Upper lobe of right lung (tissue), 1 donor: ENCODE measurements at regions not wholly inside any gene's neighbourhood (a gene's known extent, or its start where the extent isn't known, plus 50 kb on each side); places are given as distances from the start of the nearest gene placed in this dataset.

Experiments
- ATAC-seq: fragments of 200-7000 bp; cut with Tn5 transposase; one replicate; pipeline ENCODE4 v1.9.1; 2020; ENCODE audit warnings: mild to moderate bottlenecking, moderate library complexity
- DNase-seq: peaks from one replicate; pipeline ENCODE4 v3.0.0-alpha.2; 2020
- H3K27ac ChIP-seq: fragments of 200-600 bp; one replicate; pipeline ENCODE4 v1.8.0; 2022
- H3K27me3 ChIP-seq: fragments of 200-600 bp; one replicate; pipeline ENCODE4 v1.8.0; 2022; ENCODE audit warnings: mild to moderate bottlenecking
- H3K36me3 ChIP-seq: fragments of 200-600 bp; one replicate; pipeline ENCODE4 v1.8.0; 2022
- H3K4me1 ChIP-seq: fragments of 200-600 bp; one replicate; pipeline ENCODE4 v1.8.0; 2022
- H3K4me3 ChIP-seq: fragments of 200-600 bp; one replicate; pipeline ENCODE4 v1.8.0; 2022; ENCODE audit warnings: mild to moderate bottlenecking
- H3K9me3 ChIP-seq: fragments of 200-600 bp; one replicate; pipeline ENCODE4 v1.8.0; 2022
- intact Hi-C: fragments of 100-400 bp; cut with DNase I; formaldehyde crosslinking; loops from one replicate; pipeline ENCODE4 v1.11.0; 2022
- TF ChIP-seq, protein P1 (sequence below): fragments of 200-600 bp; IDR thresholded peaks from one replicate; pipeline ENCODE4 v1.8.0; 2022; ENCODE audit warnings: antibody characterized with exemption
- donor health status: DM: no; HTN: yes; CAD: no; lungs with severe emphysema.

DNA sequence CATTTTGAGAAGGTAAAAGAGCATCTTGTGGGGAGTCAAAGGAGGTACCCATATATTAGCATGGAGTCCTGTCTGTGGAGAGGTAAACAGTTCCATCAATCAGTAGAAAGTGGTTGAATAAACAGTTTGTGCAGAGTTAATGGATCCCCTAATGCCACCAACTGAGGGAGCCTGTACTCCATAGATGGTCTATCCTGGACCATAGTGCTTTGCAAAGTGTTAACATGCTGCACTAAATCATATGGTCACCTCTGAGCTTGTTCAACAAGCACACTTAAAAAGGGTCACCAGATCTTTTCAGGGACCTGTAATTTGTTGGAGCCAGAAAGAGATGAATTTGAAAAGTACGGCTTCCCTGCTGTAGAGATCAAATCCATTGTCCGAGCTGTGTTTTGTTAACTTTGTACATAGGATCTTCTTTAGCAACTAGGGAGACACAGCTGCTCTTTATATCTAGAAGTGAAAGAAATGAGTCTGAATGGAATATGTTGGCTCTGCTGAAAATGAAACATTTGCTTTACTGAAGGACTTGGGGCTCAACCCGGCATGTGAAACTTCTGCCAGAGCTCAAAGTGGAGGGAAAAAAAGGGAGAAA is 366.4 kb downstream of the ETNK1 start:
- intact Hi-C loops, result no loop called here
- no peak overlapping the region for H3K27ac ChIP-seq
- ATAC-seq (no peak), DNase-seq (no peak)
- H3K4me3 ChIP-seq, result no peak overlapping the region
- TF ChIP-seq, protein P1, sequence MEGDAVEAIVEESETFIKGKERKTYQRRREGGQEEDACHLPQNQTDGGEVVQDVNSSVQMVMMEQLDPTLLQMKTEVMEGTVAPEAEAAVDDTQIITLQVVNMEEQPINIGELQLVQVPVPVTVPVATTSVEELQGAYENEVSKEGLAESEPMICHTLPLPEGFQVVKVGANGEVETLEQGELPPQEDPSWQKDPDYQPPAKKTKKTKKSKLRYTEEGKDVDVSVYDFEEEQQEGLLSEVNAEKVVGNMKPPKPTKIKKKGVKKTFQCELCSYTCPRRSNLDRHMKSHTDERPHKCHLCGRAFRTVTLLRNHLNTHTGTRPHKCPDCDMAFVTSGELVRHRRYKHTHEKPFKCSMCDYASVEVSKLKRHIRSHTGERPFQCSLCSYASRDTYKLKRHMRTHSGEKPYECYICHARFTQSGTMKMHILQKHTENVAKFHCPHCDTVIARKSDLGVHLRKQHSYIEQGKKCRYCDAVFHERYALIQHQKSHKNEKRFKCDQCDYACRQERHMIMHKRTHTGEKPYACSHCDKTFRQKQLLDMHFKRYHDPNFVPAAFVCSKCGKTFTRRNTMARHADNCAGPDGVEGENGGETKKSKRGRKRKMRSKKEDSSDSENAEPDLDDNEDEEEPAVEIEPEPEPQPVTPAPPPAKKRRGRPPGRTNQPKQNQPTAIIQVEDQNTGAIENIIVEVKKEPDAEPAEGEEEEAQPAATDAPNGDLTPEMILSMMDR, result no peak
- H3K9me3 ChIP-seq, result no peaks in the 10 kb centered on the region
- no peaks in the 10 kb centered on the region for H3K36me3 ChIP-seq
- no peaks in the 10 kb centered on the region for H3K27me3 ChIP-seq
- no peaks in the 10 kb centered on the region for H3K4me1 ChIP-seq

DNA sequence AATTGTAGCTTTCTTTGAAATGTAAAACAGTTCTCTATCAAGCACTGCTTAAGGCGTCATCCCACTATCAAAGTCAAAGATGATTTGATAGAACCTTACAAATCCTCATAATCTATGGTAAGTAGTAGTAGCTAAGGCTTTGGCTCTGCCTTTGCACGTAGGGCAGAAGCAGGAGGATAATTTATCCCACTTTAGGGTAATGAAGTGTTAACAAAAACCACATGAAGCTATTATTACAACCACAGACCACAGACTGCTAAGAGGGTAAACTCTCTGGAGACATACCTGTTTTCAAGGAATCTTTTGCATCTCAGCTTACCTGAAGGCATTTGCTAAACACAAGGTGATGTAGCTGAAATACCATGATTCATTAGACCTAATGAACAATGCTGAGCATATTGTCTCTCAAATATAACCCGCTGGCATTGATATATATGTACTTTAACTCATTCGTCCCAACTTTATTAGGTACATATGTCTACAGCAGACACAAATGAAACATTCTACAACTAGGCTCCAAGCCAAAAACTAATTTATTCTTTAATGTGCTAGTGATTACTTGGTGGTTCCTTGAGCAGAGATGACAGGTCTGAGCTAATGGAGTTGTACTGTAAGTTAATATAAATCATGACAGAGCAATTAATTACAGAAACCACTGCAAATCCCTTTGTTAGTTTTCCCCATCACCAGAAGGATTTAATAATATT is 368.8 kb downstream of the ETNK1 start:
- H3K36me3 ChIP-seq, result no peaks in the 10 kb centered on the region
- H3K27ac ChIP-seq, result no peak overlapping the region
- no peaks in the 10 kb centered on the region for H3K9me3 ChIP-seq
- no peaks in the 10 kb centered on the region for H3K27me3 ChIP-seq
- TF ChIP-seq, protein P1, result no peak
- H3K4me1 ChIP-seq, result no peaks in the 10 kb centered on the region
- ATAC-seq (no peak), DNase-seq (no peak)
- no peak overlapping the region for H3K4me3 ChIP-seq
- intact Hi-C loops, result no loop called here

DNA sequence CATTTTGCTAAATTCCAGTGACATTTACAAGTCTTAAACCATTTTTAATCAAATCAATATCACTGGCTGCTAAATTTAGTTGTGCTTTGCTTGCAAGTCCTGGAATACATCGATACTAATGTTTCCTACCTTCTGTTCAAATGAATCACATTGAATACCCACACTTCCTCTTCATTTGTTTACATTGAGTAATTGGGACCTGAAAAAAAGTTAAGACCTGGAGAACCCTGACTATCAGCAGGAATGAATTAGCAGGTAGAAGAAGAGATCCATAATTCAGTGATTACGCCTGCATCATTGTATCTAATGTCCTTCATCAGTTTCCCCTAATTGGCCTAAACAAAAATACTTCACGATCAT is 369.3 kb downstream of the ETNK1 start:
- Histone ChIP-seq H3K36me3 (no peaks in the 10 kb centered on the region), H3K4me3 (no peak overlapping the region), H3K27me3 (no peaks in the 10 kb centered on the region), H3K4me1 (no peaks in the 10 kb centered on the region), H3K9me3 (no peaks in the 10 kb centered on the region), H3K27ac (no peak overlapping the region)
- ATAC-seq, result no peak
- TF ChIP-seq, protein P1, result no peak
- DNase-seq, result no peak
- intact Hi-C loops, result no loop called here

DNA sequence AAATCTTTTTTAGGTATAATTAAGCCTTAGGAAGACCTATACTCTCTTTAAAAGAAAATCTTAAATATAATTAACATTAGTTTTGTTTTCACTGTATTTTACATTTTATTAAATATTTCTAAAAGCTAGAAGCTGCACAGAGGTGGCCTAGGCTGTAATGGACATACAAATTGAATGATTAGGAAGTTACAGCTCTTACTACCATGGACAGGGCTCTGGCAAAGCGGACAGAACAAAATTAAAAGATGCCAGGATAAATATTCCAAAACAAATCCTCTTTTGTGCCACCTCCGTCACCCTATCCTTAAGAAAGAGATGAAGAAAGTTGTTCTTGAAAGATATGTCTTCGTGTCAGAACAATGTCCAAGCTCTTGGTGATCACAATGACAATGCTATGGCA is 376.5 kb downstream of the ETNK1 start:
- Histone ChIP-seq H3K36me3 (no peaks in the 10 kb centered on the region), H3K9me3 (no peaks in the 10 kb centered on the region), H3K27me3 (no peaks in the 10 kb centered on the region), H3K4me3 (no peak overlapping the region), H3K4me1 (no peaks in the 10 kb centered on the region), H3K27ac (no peak overlapping the region)
- TF ChIP-seq, protein P1, result no peak
- DNase-seq (no peak), ATAC-seq (no peak)
- intact Hi-C loops, result no loop called here

DNA sequence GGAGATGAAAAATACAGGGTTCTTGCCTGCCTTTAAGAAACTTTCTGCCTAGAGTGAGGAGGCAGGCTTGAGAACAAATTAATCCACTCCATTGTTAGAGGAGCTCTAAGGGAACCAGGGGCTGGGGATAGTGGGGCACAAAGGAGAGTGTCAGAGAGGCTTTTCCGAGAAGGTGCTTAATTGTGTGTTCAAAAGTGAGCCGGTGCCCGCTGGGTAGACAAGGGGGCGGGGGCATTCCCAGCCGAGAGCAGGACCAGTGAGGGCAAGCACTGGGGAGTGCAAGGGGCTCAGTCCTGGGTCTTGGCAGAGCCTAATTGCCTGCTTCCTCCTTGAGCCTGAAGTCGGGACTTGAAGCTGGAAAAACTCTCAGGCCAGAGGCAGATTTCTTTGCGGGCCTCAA is 377.4 kb downstream of the ETNK1 start:
- no peaks in the 10 kb centered on the region for H3K4me1 ChIP-seq
- DNase-seq (no peak), ATAC-seq (peak; percentile 25)
- no peak overlapping the region for H3K4me3 ChIP-seq
- no peaks in the 10 kb centered on the region for H3K27me3 ChIP-seq
- no peaks in the 10 kb centered on the region for H3K9me3 ChIP-seq
- intact Hi-C loops, result no loop called here
- no peaks in the 10 kb centered on the region for H3K36me3 ChIP-seq
- H3K27ac ChIP-seq, result no peak overlapping the region
- TF ChIP-seq, protein P1, result no peak
